NCI-H187 (cell line): ENCODE measurements at regions not wholly inside any gene's neighbourhood (a gene's known extent, or its start where the extent isn't known, plus 50 kb on each side); places are given as distances from the start of the nearest gene placed in this dataset.

Experiments used
- DNase-seq, 2 experiments: peaks; one replicate each; lab custom pipeline; 2025; lab: John Stamatoyannopoulos, UW

- no peak for DNase-seq
Observed at GRCh38 chr6:63371104-63371715, 51.4 kb upstream of the LGSN start.

GRCh38 chr6:63372951-63373533, 53.3 kb upstream of the LGSN start:
- DNase-seq, result no peak

- no peak for DNase-seq
Observed at GRCh38 chr6:63389191-63389844, 69.5 kb upstream of the LGSN start.

- DNase-seq, result no peak
Observed at GRCh38 chr6:63391203-63391970, 71.6 kb upstream of the LGSN start.

GRCh38 chr6:63392092-63392724, 72.4 kb upstream of the LGSN start:
- no peak for DNase-seq

GRCh38 chr6:63394656-63395308, 75.0 kb upstream of the LGSN start:
- no peak for DNase-seq

- no peak for DNase-seq
Observed at GRCh38 chr6:63395381-63395780, 75.6 kb upstream of the LGSN start.

GRCh38 chr6:63403725-63404124, 83.9 kb upstream of the LGSN start:
- DNase-seq, result no peak

GRCh38 chr6:63410435-63411426, 90.9 kb upstream of the LGSN start:
- no peak for DNase-seq

- no peak for DNase-seq
Observed at GRCh38 chr6:63415286-63415685, 95.5 kb upstream of the LGSN start.

GRCh38 chr6:63418741-63419140, 99.0 kb upstream of the LGSN start:
- no peak for DNase-seq

GRCh38 chr6:63424636-63425035, 104.9 kb upstream of the LGSN start:
- DNase-seq, result no peak

GRCh38 chr6:63425493-63425892, 105.7 kb upstream of the LGSN start:
- DNase-seq, result no peak

- no peak for DNase-seq
Observed at GRCh38 chr6:63426844-63427243, 107.1 kb upstream of the LGSN start.

GRCh38 chr6:63427951-63428350, 108.2 kb upstream of the LGSN start:
- no peak for DNase-seq

- no peak for DNase-seq
Observed at GRCh38 chr6:63430985-63431519, 111.3 kb upstream of the LGSN start.

- no peak for DNase-seq
Observed at GRCh38 chr6:63434943-63435342, 115.2 kb upstream of the LGSN start.

GRCh38 chr6:63436356-63436755, 116.6 kb upstream of the LGSN start:
- no peak for DNase-seq

- DNase-seq, result no peak
Observed at GRCh38 chr6:63437058-63437457, 117.3 kb upstream of the LGSN start.

- no peak for DNase-seq
Observed at GRCh38 chr6:63440057-63440456, 120.3 kb upstream of the LGSN start.
